ENCODE measurements at regions not wholly inside any gene's neighbourhood (a gene's known extent, or its start where the extent isn't known, plus 50 kb on each side); places are given as distances from the start of the nearest gene placed in this dataset.

- peaks cover 14% of the 10 kb centered on the region for H3K27me3 ChIP-seq
- no peaks in the 10 kb centered on the region for H3K36me3 ChIP-seq
- no peaks in the 10 kb centered on the region for H3K4me1 ChIP-seq (ENCODE audit: control insufficient read depth in 1 of 2, insufficient read depth in 1 of 2, low read depth in 1 of 2, low read length in 1 of 2)
- no peaks in the 10 kb centered on the region for H3K9me3 ChIP-seq
- H3K4me3 ChIP-seq (ENCODE audit: low read depth in 1 of 2, low read length in 1 of 2) = no peak overlapping the region
- H3K27ac ChIP-seq = no peak overlapping the region
- no peak for TF ChIP-seq CTCF (IDR thresholded peaks at IDR 0.05)
Observed at GRCh38 chr6:44629636-44630035, 242.1 kb downstream of the CDC5L start.

- no peak overlapping the region for H3K27ac ChIP-seq
- no peak for TF ChIP-seq CTCF (IDR thresholded peaks at IDR 0.05)
- H3K9me3 ChIP-seq = no peaks in the 10 kb centered on the region
- no peak overlapping the region for H3K4me3 ChIP-seq (ENCODE audit: low read depth in 1 of 2, low read length in 1 of 2)
- no peaks in the 10 kb centered on the region for H3K36me3 ChIP-seq
- H3K4me1 ChIP-seq (ENCODE audit: control insufficient read depth in 1 of 2, insufficient read depth in 1 of 2, low read depth in 1 of 2, low read length in 1 of 2) = no peaks in the 10 kb centered on the region
- H3K27me3 ChIP-seq = peaks cover 14% of the 10 kb centered on the region
Observed at GRCh38 chr6:44630125-44631028, 242.9 kb downstream of the CDC5L start.

GRCh38 chr6:44631968-44632367, 244.5 kb downstream of the CDC5L start:
- no peak overlapping the region for H3K27ac ChIP-seq
- H3K4me1 ChIP-seq (ENCODE audit: control insufficient read depth in 1 of 2, insufficient read depth in 1 of 2, low read depth in 1 of 2, low read length in 1 of 2) = no peaks in the 10 kb centered on the region
- H3K36me3 ChIP-seq = no peaks in the 10 kb centered on the region
- no peaks in the 10 kb centered on the region for H3K9me3 ChIP-seq
- H3K4me3 ChIP-seq (ENCODE audit: low read depth in 1 of 2, low read length in 1 of 2) = no peak overlapping the region
- no peak for TF ChIP-seq CTCF (IDR thresholded peaks at IDR 0.05)
- peaks cover 14% of the 10 kb centered on the region for H3K27me3 ChIP-seq

- no peak for TF ChIP-seq CTCF (IDR thresholded peaks at IDR 0.05)
- no peaks in the 10 kb centered on the region for H3K4me1 ChIP-seq (ENCODE audit: control insufficient read depth in 1 of 2, insufficient read depth in 1 of 2, low read depth in 1 of 2, low read length in 1 of 2)
- no peak overlapping the region for H3K27ac ChIP-seq
- peaks cover 14% of the 10 kb centered on the region for H3K27me3 ChIP-seq
- no peaks in the 10 kb centered on the region for H3K36me3 ChIP-seq
- H3K4me3 ChIP-seq (ENCODE audit: low read depth in 1 of 2, low read length in 1 of 2) = no peak overlapping the region
- H3K9me3 ChIP-seq = no peaks in the 10 kb centered on the region
Observed at GRCh38 chr6:44634321-44634720, 246.8 kb downstream of the CDC5L start.

- H3K36me3 ChIP-seq = no peaks in the 10 kb centered on the region
- H3K27ac ChIP-seq = no peak overlapping the region
- H3K4me3 ChIP-seq (ENCODE audit: low read depth in 1 of 2, low read length in 1 of 2) = no peak overlapping the region
- H3K4me1 ChIP-seq (ENCODE audit: control insufficient read depth in 1 of 2, insufficient read depth in 1 of 2, low read depth in 1 of 2, low read length in 1 of 2) = no peaks in the 10 kb centered on the region
- TF ChIP-seq CTCF (IDR thresholded peaks at IDR 0.05) = no peak
- H3K9me3 ChIP-seq = no peaks in the 10 kb centered on the region
- H3K27me3 ChIP-seq = peaks cover 5% of the 10 kb centered on the region
Observed at GRCh38 chr6:44635486-44635885, 248.0 kb downstream of the CDC5L start.
